HG03342 (cell line): ENCODE measurements at regions not wholly inside any gene's neighbourhood (a gene's known extent, or its start where the extent isn't known, plus 50 kb on each side); places are given as distances from the start of the nearest gene placed in this dataset.
"Not testable (repeated sequence)": the region's sequence is repeated elsewhere in the genome, so short reads cannot be mapped to it uniquely, and the experiment has no call there.

ENCODE experiments used
- ATAC-seq: cut with Tn5 transposase; IDR thresholded peaks from one replicate; pipeline ENCODE4 v1.9.1; 2021; ENCODE audit warnings: mild to moderate bottlenecking, moderate library complexity; ENCODE audit not compliant: unreplicated experiment

DNA sequence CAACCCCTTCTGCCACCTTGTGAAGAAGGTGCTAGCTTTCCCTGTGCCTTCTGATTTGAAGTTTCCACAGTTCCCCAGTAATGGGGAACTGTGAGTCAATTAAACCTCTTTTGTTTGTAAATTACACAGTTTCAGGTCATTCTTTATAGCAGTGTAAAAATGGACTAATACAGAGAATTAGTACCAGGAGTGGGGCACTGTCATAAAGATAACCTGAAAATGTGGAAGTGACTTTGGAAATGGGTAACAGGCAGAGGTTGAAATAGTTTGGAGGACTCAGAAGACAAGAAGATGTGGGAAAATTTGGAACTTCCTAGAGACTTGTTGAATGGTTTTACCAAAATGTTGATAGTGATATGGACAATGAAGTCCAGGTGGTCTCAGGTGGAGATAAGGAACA, 131.0 kb upstream of the HAND2 start:
- no peak for ATAC-seq

DNA sequence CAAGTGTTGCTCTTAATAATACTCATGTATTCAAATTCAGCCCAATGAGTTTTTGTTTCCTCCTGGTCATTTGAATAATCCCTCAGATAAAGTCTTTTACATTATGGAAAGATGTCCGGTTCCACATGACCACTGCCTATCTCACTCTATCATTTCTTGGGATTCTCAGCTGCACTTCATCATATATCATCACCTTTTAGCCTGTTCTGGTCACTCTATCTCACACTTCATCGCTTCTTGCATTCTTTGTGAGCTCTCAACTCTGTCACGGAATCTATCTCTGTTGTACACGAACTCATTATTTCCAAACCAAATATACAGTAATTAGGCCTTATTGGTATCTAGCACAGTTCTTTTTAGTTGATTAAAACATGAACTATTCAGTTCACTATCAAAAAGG, 126.9 kb upstream of the HAND2 start:
- no peak for ATAC-seq

DNA sequence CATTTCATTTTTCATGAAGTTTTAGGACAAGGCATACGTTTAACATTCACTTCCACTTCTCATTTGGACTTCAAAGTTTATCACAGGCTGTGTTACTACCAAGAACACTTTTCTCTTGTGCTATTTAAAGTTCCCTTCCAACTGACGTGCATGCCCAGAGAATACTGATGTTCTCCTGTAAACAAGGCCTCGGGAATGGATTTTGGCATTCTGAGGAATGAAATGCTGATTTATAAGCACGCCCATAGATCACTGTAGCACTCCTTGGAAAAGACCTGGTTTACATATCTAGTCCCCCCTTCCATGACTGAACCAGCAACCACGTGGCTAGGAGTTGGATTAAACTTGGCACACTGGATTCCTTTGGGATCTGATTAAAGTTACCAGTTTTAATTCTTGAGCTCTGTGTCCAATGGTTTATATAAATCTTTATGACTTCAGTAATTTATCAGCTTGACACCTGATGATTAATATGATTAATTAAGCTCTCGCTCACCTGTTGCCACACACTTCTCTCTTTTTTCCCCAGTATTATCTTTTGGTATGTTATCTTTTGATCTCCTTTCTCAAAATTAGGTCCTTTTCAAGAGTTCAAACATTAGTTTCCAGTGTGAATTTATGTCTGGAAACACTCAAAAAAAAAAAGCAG, 122.4 kb upstream of the HAND2 start:
- ATAC-seq: no peak

DNA sequence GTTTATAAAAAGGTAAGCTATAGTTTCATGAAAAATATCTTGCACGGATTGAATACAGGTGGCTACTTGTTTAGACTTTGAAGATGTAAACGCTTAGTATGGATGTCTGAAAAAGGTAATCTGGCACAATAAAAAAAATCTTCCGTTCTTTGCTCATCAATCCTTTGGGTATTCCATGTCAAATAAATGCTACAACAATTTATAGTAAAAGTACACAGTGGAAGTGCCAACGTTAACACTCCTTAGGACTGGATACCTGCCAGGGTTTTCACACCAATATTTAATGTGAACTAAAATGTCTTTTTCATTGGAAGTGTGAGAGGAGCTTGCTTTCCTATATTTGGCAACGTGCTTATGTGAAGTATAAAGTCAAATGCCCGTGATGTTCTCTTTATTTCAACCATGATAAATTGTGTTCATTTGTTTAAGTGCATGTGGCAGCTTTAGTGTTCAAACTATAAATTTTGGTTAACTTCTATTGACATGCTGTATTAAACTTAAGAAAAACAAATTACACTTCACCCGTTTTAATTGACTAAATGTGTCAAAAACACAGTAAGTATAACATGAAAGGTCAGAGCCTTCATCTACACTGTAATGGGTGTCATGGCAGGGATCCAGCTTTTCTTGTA, 121.7 kb upstream of the HAND2 start:
- ATAC-seq: no peak

- ATAC-seq: no peak
These were observed 117.9 kb upstream of the HAND2 start for GRCh38 chr4:173647902-173648301.

DNA sequence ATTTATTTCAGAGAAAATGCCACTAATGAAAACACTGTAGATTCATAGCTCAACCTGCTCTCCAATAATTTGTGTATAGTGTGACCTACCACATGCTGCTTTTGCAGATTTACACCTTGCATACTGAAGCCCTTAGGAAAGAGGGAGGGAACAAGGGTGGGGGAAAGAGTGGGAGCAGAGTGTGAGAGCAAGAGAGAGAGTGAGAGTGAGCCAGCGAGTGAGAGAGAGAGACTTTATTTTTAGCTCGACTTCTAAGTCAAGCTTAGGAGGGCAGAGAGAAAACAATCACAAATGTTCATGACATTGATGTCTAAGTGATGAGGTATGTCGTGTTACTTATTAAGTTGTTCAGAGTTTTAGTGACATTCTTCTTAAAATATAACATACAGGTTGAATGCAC, 112.5 kb upstream of the HAND2 start:
- no peak for ATAC-seq

GRCh38 chr4:173635395-173635794, 105.4 kb upstream of the HAND2 start:
- ATAC-seq: no peak

DNA sequence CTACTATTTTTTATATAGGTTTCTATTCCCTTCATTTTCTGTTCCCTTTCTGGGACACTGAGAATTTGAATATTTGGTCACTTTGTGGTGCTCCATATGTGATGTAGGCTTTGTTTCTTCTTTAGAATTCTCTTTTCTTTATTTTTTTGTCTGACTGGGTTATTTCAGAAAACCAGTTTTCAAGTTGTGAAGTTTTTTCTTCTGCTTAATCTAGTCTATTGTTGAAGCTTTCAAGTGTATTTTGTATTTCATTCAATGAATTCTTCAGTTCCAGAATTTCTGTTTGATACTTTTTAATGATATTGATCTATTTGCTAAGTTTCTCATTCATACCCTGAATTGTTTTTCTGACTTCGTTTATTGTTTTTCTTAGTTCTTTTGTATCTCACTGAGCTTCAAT, 96.2 kb upstream of the HAND2 start:
- no peak for ATAC-seq

DNA sequence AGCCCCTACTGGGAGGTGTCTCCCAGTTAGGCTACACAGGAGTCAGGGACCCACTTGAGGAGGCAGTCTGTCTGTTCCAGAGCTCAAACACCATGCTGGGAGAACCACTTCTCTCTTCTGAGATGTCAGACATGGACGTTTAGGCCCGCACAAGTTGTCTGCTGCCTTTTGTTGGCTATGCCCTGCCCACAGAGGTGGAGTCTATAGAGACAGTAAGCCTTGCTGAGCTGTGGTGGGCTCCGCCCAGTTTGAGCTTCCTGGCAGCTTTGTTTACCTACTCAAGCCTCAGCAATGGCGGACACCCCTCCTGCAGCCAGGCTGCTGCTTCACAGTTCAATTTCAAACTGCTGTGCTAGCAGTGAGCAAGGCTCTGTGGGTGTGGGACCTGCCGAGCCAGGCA, 88.6 kb upstream of the HAND2 start:
- ATAC-seq: not testable (repeated sequence)

- no peak for ATAC-seq
These were observed 79.1 kb upstream of the HAND2 start for GRCh38 chr4:173609158-173609557.

DNA sequence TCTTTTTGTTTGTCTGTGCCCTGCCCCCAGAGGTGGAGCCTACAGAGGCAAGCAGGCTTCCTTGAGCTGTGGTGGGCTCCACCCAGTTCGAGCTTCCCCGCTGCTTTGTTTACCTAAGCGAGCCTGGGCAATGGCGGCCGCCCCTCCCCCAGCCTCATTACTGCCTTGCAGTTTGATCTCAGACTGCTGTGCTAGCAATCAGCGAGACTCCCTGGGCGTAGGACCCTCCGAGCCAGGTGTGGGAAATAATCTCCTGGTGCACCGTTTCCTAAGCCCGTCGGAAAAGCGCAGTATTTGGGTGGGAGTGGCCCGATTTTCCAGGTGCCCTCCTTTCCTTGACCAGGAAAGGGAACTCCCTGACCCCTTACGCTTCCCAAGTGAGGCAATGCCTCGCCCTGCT, 78.6 kb upstream of the HAND2 start:
- ATAC-seq: not testable (repeated sequence)

GRCh38 chr4:173591760-173592159, 61.7 kb upstream of the HAND2 start:
- ATAC-seq: no peak

DNA sequence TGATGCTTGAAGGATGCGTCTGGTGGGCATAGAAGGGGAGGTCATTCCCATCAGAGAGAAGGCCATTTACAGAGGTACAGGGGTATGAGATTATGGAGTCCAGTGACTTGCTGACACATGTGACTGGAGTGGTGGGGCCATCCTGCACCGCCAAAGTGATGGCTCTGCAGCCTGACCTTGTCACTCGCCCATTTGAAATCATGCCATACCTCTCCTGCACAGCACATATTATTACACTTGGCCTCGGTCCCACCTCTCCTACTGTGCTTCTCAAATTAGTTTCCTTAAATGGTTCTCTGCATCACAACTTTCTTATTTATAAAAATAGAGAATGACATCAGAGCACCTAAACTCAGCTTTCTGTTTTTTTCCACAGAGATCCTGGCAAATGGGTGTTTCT, 60.7 kb upstream of the HAND2 start:
- no peak for ATAC-seq

DNA sequence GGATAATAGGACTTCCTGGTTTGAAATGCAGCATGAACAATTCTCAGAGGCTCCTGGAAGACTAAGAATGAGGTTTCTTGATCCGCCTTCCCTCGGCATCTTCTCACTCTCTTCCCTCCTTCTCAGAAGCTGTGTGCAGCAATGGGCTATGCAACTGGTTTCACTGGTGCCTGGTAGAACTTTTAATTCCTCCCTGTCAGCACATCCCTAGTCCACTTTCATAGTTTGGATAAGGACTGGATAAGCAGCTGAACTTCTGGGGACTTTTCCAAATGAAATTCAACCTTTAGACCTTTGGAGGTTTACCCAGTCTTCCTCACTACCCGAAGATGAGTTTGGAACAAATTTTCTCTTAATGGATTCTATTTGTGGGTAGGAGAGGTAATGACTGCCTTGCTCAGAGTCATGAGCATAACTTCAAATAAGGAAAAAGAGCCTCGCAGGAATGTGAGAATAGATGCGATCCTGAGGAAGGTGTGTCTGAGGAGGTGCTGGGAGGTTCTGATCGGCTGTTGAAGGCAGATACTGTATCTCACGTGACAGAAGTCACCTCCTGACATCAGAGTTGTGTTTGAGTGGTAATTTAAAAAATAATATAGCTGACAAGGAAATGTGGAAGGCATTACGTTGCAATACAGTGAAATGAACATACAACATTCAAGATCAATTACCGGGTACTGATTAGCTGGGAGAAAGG, 56.0 kb upstream of the HAND2 start:
- ATAC-seq: no peak

- ATAC-seq: no peak
These were observed 54.5 kb upstream of the HAND2 start for GRCh38 chr4:173584506-173584905.
